RCC 7860 (cell line): ENCODE measurements at regions not wholly inside any gene's neighbourhood (a gene's known extent, or its start where the extent isn't known, plus 50 kb on each side); places are given as distances from the start of the nearest gene placed in this dataset.

Experiments used
- DNase-seq: peaks from one replicate; pipeline ENCODE4 v3.0.0-alpha.2; 2015; ENCODE audit warnings: low spot score
- FAIRE-seq: peaks from 2 replicates; lab custom pipeline; 2012; peaks lifted over from hg19 to GRCh38; lab: Jason Lieb, UNC

DNA sequence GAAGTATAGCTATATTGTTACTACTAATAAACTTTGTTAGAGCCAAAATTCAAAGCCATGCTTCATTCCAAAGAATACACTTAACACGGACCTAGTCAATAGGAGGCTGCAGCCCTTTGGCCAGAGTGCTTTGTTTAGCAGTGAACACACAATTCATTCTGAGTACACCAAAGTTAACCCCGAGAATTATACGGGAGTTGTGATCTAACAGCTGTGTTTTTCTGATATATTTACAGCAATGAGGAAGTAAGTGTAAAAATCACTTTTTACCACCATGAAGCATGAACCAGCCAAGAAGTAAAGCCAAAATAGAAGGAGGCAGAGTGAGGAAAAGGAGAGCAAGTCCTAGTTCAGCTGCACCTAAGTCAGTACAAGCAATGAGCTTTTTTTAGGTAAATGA, 156.8 kb upstream of the PDE3A start:
- DNase-seq (no peak), FAIRE-seq (no peak)

DNA sequence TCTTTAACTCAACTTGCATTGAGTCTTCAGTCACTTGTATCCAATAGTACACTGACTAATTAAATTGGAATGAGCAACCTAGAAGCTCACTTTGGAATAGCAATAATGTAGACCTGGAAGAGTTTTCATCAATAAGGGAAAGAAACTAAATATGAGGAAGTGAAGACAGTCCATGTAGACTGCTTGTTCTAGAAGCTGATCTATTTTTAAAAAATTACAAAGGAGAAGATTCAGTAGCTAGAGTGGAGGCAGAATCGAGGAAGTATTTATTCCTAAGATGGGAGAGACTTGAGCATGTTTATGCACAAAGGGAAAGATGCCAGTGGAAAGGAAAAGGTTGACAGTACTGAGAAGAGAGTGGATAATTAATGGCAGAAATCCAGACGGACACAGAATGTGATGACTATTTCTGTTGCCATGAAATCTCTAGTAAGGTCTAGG, 156.3 kb upstream of the PDE3A start:
- DNase-seq: no peak

DNA sequence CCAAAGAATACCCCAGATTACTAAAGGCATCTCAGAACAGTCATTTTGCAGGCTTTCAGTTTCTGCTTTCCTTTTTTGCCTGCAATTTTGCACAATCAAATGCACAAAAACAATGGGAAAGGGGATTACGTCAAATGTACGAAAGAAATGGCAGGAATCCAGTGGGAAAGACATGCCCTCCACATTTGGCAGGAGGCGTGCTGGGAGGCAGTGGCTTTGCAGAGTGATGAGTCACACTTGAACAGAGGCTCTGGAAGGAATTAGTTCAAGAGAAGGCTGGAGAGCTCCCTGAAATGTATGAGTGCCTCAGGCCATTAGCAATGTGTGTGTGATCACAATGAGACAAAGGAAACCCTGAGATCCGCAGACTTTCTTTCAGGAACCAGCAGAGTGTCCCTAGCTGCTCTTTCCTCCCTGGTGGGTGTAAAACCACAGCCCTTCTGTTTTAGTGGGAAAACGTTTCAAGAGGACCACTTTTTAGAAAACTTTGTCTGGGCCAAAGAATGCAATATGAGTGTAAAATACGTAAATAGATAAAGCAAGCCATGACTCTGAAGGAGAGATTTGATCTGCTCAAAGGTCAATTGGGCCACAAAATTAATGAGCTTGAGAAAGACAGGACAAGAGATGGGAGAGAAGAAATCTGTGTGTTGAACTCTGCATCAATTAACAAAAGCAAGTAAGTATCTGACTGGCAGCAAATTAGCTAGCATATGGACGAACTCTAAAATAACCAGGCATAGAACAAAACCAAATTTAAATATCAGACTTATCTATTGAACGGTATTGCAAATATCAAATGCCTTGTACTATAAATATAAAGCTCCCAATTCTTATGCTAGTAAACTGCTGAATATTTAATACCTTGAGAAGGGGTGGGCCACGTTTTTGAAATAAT, 155.4 kb upstream of the PDE3A start:
- FAIRE-seq: peak; percentile 42
- peak; percentile 62 for DNase-seq

More for the DNA sequence above, 156.3 kb upstream of the PDE3A start:
- FAIRE-seq: no peak

DNA sequence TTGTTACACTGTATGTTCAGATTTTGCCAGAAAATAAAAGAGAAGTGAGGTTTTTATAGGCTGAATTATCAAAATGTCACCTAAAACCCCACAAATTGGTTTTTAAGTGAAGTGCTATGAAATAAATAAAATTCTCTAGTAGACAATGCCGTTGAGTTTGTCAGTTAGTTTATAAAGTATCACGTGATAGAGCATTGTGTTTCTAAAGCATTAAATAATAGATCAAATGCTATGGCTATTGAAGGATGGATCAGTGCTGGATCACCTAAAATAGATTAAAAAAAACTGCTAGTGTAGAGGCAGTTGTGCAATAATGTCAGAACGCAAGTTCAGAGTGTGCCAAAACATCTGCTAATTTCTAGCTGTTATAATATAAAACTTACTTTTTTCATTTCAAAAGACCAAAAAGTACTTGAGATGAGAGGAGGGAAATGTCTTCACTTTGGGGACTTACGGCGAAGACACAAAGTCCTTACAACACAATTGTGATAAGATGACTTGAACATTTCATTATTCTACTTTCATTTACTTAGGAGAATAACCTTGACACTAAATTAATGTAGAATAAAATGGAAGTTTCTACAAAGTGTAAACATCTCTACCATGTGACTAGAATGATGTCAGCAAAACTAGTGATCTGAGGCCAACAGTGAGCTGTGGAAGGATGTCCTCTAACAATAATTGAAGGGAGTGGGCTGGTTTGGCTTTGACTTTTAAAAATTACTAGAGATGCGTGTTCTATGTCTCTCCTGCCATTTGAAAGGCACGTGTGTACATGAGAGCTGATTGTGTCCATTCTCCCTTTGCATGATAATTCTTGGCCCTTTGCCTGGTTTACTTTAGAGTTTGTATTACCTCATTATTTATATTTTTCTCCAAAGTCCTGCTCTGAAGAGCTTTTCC, 154.4 kb upstream of the PDE3A start:
- no peak for FAIRE-seq
- no peak for DNase-seq

DNA sequence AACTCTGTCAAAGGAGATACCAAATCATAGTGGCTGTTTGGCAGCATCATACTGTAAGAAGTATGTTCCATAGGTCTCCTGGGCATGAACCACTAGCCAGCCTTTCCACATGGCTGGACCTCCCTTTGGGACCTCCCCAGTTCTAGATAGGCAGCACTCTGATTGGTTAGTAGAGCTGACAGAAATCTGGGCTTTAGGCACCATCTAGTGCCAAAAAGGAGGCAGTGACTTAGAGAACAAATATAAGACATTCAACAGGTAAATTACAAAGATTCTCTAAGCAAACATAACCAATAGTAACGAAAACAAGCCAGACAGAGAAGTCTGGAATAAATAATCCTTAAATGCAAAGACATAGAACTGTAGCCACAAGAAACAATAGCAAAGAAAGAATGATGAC, 148.0 kb upstream of the PDE3A start:
- FAIRE-seq (no peak), DNase-seq (peak; percentile 11)

DNA sequence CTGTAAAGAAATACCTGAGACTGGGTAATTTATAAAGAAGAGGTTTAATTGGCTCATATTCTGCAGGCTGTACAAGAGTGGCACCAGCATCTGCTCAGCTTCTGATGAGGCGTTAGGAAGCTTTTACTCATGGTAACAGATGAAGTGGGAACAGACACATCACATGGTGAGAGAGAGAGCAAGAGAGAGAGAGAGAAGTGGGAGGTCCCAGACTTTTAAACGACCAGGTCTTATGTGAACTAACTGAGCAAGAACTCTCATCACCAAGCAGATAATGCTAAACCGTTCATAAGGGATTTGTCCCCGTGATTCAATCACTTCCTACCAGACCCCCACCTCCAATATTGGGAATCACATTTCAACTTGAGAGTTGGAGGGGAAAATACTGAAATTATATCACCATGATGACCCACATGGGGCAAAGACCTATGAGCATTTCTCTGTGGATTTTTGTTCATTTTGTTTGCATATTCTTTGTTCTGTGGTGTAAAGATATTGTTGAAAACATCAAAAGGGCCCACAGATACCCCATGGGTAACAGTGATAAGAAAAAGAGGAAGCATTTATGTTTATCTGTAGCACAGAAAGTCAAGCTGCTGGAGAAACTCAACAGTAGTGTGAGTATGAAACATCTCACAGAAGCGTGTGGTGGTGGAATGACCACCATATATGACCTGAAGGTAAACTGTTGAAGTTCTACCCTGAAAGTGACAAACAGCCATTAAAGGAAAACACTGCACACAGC, 135.2 kb upstream of the PDE3A start:
- DNase-seq (no peak), FAIRE-seq (no peak)

DNA sequence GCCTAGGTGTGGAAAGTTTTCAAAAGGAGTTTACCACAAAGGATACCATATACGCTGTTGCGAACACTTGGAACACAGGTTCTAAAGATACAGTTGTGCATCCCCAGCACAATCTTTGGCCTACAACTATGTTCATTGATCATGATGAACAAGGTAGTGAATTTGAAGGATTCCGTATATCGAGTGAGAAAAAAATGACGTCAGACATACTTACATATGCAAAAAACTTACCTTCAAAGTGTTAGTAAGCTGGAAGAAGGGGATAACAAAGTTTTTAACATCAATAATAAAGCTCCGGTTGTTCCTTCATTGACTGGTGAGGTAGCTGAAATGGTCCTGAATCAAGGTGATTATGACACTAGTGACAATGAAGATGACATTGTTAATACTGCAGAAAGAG, 133.9 kb upstream of the PDE3A start:
- DNase-seq (no peak), FAIRE-seq (no peak)

DNA sequence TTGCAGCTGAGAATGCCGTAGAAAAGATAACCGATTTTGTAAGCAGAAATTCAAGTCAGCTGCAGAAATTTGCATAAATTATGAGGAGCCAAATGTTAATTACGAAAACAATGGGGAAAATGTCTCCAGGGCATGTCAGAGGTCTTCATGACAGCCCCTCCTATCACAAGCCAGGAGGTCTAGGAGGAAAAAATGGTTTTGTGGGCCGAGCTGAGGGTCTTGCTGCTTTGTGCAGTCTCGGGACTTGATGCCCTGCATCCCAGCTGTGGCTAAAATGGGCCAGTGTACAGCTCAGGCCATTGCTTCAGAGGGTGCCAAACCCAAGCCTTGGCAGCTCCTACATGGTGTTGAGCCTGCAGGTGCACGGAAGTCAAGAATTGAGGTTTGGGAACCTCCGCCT, 131.2 kb upstream of the PDE3A start:
- DNase-seq: no peak
- no peak for FAIRE-seq

DNA sequence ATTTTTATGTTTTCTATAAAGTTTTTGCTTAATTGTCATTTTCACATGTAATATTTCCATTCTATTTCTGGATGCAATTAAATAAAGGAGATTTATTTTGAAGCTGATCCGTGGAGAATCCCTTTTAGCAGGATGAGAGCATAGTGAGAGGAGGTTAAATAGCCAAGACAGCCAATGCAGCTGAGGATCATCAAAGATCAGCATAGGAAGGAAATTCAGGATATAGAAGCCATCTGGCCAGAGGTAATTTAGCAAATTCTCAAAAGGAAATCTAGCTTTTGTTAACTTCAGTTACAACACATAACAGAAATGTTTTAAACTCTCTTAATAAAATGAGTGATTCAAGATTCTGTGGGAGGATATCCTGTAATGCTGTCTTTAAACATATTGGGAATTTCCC, 122.8 kb upstream of the PDE3A start:
- no peak for FAIRE-seq
- DNase-seq: no peak

DNA sequence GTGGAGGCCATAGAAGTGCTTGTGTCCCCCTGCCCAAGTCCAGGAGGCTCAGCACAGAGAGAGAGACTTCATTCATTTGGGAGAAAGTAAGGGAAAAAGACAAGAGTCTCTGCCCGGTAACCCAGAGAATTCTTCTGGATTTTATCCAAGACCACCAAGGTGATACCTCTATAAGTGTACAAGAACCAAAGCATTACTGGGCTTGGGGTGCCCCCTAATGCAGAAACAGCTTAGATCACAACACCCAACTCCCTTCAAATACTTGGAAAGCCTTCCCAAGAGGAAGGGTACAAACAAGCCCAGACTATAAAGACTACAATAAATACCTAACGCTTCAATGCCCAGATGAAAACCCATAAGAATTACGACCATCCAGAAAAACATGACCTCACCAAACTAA, 119.7 kb upstream of the PDE3A start:
- no peak for DNase-seq
- FAIRE-seq: no peak

DNA sequence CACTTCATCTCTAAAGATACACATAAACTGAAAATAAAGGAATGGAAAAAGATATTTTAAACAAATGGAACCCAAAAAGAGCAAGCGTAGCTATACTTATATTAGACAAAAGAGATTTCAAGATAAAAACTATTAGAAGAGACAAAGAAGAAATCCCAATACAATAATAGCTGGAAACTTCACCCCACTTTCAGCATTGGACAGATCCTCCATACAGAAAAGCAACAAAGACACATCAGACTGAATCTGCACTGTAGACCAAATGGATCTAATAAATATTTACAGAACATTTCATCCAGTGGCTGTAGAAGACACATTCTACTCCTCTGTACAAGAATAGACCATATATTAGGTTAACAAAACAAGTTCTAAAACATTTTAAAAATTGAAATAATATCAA, 117.6 kb upstream of the PDE3A start:
- DNase-seq (no peak), FAIRE-seq (no peak)

DNA sequence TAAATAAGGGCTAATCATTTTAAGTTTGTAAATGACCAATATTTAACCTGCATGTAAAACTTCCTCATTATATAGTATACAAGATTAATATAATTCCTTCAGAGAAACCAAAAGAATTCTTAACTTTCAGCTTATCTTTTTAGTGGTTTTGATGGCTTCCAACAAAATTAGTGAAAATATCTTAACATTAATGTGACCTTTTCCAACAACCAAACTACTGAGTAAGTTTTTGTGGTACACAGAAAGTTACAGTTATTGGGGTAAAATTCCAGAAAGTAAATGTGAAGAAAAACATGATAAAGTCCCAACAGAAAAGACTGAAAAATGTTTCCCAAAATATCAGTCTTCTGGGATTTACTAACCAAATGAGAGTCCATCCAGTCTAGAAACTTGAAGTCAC, 111.0 kb upstream of the PDE3A start:
- DNase-seq: no peak
- no peak for FAIRE-seq

DNA sequence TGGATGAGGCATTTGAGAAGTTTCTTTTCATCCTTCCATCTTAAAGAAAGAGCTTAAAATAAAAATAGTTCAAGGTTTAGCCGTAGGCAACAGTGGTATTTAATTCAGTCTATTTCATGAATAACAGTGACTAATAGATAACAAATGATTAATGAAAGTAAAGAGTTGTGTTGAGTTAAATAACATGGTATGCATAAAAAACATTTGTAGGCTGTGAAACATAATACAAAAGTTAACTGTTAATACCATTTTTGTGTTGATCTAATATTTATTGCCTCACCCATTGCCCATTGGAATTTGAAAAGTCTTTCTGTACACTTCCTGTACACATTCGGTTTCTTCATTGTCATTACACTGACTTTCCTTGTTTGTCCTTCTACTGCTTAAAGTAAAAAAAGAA, 108.6 kb upstream of the PDE3A start:
- FAIRE-seq: no peak
- DNase-seq: no peak

DNA sequence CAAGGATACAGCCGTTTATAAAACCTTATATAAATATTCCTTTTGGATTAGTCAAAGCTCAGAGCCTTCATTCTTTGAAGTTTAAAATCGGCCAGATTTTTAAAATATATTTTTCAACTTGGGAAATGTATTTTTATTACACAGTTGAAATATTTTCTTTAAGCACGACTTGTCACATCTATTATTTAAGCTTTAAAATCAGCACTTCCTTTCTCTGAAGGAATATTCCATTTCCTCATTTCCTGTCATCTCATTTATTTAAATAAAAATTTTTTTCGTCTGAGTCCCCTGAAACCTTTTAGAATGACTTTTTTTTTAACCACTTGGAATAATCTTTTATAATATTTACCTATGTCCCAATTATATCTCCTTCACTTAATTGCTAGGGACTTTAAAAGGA, 107.5 kb upstream of the PDE3A start:
- no peak for FAIRE-seq
- no peak for DNase-seq

DNA sequence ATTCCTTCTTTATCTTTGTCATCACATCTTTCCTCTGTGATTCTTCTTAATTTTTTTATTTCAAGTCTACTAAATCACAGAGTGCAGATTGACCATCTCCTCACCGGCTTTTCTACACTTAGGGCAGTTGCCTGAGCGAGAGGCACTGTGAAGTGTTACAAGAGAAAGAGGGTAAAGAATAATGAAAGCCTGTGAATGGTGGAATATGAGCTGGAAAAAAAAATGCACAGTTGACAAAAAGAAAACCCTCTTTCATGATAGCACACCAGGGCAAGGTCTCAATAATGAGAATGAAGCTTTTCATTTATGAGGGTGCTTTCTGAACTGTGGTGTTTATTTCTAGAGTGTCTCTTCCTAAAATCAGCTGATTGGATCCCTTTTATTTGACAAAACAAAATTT, 106.2 kb upstream of the PDE3A start:
- no peak for FAIRE-seq
- no peak for DNase-seq

DNA sequence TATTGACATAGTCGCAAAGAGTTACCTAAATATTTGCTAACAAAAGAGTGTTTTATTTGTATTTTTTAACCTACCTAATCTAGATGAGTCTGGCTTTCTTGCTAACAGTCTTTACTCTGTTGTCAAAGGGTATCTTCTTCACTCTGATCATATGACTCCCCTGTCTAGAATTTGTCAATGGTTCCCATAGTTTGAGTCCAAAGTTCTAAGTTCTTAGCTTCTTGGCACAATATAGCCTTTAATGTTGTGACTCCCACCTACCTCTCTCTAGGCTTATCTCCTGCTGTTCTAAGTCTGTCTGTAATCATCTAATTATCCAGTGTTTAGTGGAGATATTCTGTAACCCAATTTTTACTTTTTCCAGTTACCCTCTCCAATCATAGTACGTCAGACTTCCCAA, 104.3 kb upstream of the PDE3A start:
- DNase-seq (no peak), FAIRE-seq (no peak)

DNA sequence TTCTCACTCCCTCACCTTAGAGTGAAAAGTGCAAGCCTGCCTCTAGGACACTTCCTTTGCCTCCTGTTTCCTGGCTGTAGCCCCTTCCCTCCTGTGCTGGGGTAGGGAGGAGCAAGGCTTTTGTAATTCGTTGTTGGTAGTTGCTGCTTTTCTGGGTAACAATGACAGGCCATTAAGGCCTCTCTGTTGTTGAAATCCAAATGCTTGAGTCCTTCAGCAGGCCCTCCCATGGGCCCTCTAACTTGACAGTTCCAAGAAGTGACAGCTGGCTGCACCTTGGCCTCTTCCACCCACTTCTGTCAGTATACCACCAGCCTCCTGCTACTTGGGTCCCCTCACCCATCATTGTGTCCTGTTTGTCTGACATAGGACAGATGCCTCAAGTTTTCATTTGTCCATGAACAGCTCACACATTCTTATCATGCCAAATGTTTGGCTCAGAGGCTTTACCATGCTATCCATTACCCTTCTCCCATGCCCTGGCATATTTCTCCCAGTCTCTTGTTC, 103.7 kb upstream of the PDE3A start:
- DNase-seq (no peak), FAIRE-seq (no peak)

DNA sequence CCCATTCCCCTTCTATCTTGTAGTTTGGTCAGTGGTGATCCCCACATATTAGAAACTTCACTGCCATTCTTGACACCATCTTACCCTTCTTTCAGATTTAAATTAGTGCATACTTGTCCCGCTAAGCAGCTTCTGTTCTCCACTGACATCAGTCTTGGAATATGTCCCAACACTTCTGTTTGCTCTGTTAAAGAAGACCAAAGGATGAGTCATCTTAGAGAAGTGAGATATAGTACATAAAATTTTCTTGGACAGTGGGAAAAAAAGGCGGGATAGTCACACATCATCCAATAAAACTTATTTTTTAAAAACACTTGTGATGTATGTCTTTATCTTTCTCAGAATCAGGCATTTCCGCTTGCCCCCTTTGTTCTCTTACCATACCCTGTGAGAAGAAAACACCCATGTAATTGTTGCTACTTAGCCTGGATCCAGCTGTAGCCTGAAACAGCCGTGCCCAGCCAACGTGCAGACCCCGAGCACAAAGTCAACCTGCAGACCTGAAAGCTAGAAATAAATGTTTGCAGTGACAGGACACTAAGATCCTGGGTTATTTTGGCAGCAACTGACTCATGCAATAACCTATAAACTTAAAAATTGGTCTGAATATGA, 100.1 kb upstream of the PDE3A start:
- DNase-seq (no peak), FAIRE-seq (no peak)

DNA sequence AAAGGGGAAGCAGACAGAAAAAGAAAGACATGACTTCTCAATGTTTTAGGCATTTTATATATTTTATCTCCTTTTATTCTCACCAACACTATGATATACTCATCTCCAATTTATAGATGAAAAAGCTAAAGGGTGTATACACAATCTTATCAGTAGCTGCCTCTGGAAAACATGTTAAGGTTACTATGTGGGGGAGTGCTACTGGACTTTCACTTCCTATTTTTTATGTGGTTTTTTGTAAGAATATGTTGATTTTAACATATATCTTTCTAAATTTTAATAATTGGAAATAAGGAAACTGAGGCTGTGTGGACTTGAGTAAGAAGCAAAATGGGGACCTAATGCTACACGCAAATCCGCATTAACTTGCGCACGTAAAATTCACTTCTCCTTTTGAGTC, 99.6 kb upstream of the PDE3A start:
- no peak for DNase-seq
- no peak for FAIRE-seq

DNA sequence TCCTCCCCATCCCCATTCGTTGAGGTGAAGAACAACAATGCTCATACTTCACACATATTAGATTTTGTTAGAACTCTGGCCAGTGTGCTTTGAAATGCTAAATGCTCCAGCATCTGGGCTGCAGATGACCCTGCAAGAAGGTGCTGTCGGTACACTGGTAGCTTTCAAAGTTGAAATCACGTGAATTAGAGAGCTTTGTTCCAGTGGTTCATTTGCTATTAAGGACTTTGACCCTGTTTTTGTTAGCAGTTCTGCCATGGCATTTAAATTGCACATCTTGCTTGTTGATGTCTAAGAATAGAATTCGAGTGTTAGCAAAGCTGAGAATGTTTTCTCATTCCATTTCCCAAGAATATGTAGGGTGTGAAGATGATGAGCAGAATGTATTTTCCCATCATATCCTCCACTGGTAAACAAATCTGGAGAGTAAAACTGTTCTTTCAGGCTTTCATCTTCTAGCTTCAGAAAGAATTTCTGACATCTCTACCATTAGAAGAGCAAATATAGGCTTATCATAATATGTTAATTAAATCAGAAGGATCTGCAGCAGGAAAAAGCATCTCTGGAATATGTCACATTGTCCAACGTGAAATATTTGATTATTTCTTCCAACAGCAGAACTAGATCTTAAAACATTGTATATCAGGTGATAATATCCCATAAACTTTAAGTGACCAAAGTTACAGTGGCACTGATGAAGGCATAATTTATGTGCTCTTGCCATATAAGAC, 98.8 kb upstream of the PDE3A start:
- no peak for FAIRE-seq
- no peak for DNase-seq
